ENCODE measurements at regions not wholly inside any gene's neighbourhood (a gene's known extent, or its start where the extent isn't known, plus 50 kb on each side); places are given as distances from the start of the nearest gene placed in this dataset.

- H3K4me1 ChIP-seq (ENCODE audit: control insufficient read depth, insufficient read depth, low read length, poor library complexity, severe bottlenecking), result no peaks in the 10 kb centered on the region
- H3K4me3 ChIP-seq (ENCODE audit: extremely low read depth, insufficient read depth, low read length, poor library complexity, severe bottlenecking), result no peak overlapping the region
- no peak overlapping the region for H3K27ac ChIP-seq (ENCODE audit: low read depth, low read length, severe bottlenecking)
- no peaks in the 10 kb centered on the region for H3K9me3 ChIP-seq (ENCODE audit: control insufficient read depth, low read length)
- H3K36me3 ChIP-seq (ENCODE audit: control insufficient read depth, insufficient read depth, low read length), result no peaks in the 10 kb centered on the region
- WGBS, 2 experiments (ENCODE audit: insufficient coverage in 2 of 2), result 94 to 97% methylated on average over 5 to 6 of the region's 6 CpGs
Measured at GRCh38 chr15:35139822-35140221, 54.7 kb upstream of the NANOGP8 start.

GRCh38 chr15:35137190-35137574, 52.1 kb upstream of the NANOGP8 start:
- Histone ChIP-seq H3K27ac (ENCODE audit: low read depth, low read length, severe bottlenecking) (no peak overlapping the region), H3K4me3 (ENCODE audit: extremely low read depth, insufficient read depth, low read length, poor library complexity, severe bottlenecking) (no peak overlapping the region), H3K36me3 (ENCODE audit: control insufficient read depth, insufficient read depth, low read length) (no peaks in the 10 kb centered on the region), H3K9me3 (ENCODE audit: control insufficient read depth, low read length) (no peaks in the 10 kb centered on the region), H3K4me1 (ENCODE audit: control insufficient read depth, insufficient read depth, low read length, poor library complexity, severe bottlenecking) (no peaks in the 10 kb centered on the region)

- Histone ChIP-seq H3K4me3 (ENCODE audit: extremely low read depth, insufficient read depth, low read length, poor library complexity, severe bottlenecking) (no peak overlapping the region), H3K27ac (ENCODE audit: low read depth, low read length, severe bottlenecking) (no peak overlapping the region), H3K9me3 (ENCODE audit: control insufficient read depth, low read length) (no peaks in the 10 kb centered on the region), H3K36me3 (ENCODE audit: control insufficient read depth, insufficient read depth, low read length) (no peaks in the 10 kb centered on the region), H3K4me1 (ENCODE audit: control insufficient read depth, insufficient read depth, low read length, poor library complexity, severe bottlenecking) (no peaks in the 10 kb centered on the region)
- WGBS, 2 experiments (ENCODE audit: insufficient coverage in 2 of 2), result 79 to 93% methylated on average over 4 to 6 of the region's 6 CpGs
Measured at GRCh38 chr15:35136321-35137189, 51.5 kb upstream of the NANOGP8 start.

Measured in mesodermal cell (in vitro differentiated cells).